ENCODE measurements at regions not wholly inside any gene's neighbourhood (a gene's known extent, or its start where the extent isn't known, plus 50 kb on each side); places are given as distances from the start of the nearest gene placed in this dataset.

DNA sequence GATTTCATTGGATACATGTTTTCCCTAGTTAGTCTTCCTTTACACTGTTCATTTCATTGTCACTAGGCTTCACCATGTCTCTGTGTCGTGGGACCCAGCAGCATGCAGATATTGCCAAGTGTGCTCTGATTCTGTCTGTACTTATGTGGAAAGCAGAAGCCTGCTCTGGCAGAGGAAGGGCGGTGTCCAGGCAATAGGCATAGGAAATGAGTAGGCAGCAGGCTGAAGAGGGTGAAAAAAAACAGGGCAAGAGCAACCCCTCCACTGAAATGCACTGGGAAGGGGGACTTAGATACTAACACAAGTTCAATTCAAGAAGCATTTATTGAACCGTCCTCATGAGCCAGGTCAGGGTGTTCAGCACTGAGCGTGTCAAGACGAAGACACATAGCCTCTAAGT, 85.2 kb upstream of the VAV3 start:
- DNase-seq: no peak

DNA sequence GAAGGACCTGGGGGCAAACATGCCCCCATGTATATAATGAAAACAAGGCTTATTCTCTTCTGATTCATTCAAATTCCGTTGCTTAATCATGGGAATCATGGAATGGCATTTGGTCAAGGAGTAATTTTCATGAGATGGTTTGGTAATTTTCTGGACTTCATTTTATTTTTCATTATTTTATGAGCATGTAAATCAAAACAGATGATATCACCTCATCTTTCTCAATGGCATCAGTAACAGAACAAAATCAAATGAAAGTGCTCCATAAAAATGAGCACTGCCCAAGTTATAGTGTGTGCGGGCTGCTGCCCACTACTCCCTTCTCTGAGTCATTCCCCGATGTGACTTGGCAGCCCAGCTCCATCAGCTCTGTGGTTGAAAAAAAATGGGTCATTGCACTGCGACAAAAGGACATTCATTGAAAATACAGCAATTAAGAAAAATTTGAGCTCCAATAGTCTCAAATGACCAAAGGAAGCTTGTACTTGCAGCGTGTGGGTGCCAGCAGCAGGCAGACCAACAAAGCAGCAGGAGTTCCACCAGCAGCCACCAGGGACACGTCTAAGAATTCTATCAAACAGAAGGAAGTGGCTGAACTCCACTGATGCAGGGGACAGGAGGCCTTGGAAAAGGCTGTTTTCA, 84.3 kb upstream of the VAV3 start:
- DNase-seq: peak; percentile 17

DNA sequence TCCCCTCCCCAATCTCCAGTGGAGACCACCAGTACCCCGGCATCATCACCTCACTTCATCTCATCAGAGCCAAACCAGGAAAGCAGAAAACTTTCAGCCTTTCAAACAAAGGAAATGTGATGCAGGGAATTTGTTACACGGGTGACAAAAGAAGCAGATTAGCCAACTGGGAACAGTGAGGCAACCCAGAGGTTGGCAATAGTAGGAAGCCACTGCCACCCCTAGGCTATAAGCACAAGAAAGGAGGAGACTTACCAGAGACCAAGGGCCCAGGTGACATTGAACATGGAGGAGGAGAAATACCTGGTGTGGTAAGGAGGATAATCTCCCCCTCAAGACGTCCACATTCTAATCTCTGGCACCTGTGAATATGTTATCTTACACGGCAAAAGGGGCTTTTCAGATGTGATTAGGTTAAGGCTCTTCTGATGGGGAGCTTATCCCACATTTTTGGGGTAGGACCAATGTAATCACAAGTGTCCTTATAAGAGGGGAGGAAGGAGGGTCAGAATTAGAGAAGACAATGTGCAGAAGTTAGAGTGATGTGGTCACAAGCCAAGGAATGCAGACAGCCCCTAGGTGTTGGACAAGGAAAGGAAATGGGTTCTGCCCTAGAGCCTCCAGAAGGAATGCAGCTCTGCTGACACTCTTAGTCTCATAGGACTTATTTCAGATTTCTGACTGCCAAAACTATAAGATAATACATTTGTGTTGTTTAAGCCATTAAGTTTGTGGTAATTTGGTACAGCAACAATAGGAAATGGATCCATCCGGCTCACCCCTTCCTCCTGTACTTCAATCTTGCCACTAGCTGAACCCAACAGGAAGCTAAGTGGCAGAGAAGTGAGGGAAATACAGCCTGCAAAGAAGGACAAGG, 83.6 kb upstream of the VAV3 start:
- DNase-seq: no peak

DNA sequence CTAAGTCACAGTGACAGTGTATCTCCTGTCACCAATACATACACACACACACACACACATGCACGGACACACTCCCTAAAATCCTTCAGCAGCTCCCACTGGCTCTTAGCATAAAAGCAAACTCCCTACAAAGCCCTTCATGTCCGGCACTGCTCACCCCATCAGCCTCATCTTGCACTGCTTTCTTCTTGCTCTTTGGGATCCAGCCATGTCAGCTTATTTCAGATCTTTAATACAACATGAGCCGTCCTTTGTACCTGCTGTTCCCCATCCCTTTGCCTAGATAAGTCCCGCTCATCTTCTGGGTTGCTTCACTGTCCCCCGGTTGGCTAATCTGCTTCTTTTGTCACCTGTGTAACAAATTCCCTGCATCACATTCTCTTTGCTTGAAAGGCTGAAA, 82.1 kb upstream of the VAV3 start:
- DNase-seq: no peak

DNA sequence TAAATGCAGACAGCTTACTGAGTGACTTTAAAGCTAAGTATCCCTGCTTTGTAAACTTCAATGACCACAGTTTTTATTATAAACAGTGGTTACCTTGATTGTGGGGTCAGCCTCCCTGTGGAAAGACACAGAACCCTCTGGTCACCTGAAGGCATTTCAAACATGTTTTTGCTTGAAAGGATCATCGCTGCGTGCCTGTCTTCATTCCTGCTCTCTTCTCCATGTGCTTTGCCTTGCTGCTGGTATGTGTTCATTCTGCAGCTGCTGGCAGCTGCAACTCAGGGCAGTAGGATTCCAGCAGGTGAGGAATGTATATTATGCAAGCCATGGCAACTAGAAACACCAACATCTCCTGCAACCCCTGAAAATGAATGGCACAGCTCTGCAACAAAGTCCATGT, 81.0 kb upstream of the VAV3 start:
- DNase-seq: no peak

DNA sequence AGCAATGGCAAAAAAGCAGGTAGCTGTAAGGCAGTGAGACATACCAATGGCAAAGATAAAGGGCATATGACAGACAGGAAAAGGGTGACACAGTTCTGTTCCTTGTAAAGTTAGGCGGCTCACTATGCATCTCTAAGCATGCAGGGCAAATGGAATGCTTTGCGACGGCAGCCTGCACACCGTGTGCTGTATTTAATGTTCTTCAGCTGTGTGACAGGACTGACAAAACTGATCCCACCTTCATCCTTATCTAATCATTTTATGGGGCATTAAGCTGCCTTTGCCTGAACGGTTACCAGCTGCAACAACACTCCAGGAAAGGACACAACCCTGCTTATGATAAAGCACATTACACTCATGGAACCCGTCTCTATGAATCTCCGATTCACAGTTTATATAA, 80.5 kb upstream of the VAV3 start:
- DNase-seq: no peak

DNA sequence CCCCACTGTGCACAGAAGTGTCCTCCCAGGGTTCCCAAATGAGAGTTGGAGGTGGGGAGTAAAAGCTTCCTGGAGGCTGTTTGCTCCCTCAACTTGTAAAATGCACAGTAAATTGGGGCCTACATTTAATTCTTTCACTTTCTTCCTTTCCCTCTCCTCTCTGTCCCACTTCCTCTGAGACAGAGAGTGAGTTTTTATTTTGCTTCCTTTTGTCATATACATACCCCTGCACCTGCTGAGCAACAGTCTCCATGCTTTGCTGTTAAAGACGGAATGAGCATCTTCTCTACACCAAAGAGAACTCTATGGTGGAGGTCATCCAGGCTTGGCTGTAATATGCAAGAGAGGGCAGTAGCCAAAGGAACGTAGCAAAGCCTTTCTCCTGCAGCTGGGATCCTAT, 79.3 kb upstream of the VAV3 start:
- no peak for DNase-seq

DNA sequence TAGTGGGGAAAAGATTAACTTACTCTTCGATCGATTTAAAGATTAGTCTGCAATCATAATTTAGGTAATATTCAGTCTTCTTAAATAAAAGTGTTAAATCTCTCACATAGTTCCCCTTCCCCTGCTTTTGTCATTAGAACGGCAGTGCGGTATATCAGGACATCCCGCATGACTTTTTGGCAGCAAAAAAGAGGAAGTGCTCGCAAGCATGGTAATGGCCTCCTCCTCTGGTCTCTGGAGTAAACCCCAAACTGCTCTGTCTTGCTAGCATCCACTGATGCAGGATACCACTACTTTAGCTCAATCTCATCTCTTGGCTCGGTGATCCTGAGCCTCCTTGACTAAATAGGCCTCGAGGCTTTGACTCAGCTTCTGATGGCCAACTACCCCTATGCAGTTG, 78.7 kb upstream of the VAV3 start:
- peak; percentile 75 for DNase-seq

DNA sequence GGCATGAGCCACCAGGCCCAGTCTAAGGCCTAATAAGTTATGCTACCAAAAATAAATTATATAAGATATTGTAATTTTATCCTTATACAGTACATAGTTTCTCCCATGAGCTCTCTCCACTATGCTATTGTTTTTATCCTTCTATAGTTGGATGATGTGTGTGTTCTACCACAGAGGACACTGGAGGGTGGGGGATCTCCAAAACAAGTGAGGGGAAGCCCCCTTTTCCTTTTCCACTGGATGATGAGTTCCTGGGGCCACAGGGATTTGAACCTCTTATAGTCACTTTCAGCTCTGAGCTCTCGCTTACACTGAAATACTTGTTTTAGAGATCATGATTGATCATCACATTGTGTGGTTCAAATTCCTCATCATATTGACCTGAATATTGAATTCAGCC, 77.6 kb upstream of the VAV3 start:
- no peak for DNase-seq

DNA sequence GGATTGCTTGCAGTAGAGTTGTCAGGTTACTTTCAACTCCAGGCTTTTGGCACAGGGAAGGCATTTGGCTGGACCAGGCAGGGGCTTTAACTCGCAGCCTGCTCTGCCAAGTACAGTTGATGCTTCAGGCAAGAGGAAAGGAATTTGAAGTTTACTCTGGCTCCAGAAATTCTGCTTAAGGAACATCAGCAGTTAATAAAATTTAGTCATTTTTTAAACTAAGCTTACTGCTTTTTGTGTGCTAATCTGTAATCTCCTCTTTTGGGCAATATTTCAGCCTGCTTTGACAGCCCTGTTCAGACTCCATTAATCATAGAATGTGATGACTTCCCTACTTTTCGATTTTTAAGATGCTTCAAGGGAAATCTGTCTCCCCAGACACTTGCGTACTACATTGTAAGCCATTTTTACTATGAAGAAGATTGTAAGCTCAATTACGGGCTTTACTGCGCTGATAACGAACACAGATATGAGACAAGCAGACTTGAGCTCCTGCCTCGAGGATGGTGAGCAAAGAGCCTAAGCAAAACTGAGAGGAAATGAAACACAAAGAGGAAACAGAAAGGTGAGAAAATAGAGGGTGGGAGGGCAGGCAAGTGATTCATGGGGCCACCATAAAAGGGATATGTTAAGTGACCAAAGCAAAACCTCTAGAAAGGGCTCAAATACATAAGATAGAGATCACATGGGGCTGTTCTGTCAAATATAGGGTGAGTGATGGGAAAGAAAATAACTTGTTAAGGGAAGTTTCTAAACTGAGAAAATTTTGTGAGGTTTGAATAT, 76.6 kb upstream of the VAV3 start:
- DNase-seq: no peak

DNA sequence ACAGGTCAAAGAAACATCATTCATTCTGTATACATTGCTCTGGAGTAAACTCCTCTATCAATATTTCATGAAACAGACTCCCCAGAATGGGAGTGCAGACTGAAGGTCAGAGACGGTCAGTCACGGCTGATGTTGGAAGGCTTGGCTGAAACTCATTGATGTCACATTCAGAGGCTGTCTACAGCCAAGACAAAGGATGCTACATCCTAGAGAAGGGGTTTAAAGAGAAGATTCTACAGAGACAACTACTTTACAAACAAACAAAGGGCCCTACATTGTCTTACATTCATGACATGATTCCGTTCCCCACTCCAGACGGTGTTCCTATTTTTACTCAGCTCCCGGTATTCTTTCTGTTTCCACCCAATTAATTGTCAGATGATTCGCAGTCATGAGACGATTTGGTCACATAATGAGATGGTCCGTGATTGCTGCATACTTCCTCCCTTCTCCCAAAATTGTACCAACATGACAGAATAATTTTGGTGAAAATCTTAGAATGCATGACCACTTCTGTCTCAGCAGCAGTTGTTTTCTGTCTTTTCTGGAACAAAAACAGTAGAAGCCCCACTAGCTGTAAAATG, 73.8 kb upstream of the VAV3 start:
- DNase-seq: no peak

DNA sequence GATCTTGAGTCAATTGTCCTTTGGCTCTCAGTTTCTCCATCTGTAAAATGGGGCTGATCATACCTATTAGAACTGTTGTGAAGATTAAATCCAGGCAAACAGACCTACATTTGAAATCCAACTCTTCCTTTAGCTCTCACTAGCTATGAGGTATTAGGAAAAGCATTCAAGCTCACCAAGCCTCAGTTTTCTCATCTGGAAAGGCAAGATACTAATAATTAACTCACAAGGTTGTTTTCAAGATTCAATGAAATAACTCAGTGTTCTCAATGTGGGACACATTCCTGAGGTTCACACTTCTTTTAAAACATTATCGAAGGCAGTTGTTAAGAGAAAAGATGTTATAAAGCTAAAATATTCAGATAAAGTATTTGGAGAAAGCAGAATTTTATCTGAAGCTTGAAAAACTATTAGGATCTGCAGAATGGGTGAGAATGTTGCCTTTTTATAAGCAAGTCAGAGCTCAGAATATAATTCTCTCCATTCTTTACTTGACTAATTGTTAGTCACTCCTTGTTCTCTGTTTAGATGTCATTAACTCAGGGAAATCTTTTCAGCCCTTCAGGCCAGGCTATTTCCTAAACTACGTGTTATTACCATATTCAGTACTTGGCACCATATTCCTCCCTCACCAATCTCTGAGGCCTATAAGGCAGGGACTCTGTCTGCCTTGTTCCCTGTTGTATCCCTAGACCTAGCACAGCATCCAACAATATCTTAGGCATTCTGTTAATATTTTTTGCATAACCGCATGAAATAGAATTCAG, 72.0 kb upstream of the VAV3 start:
- no peak for DNase-seq

DNA sequence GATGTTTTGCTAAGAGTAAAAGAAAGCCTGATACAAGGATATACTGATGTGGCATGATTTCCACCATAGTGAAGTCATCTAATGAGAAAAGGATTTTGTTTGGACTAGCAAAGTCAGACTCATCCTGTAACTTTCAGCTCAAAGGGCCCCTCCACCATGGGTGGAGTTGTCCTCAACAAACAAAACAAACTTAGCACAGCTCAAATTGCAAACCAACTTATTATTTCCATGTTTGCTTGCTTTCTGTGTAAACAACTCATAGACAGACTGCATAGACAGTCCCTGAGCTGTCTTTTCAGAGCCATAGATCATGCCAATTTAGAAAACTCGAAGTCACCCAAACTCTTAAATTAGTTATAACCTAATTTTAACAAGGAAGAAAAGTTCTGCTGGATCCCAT, 69.4 kb upstream of the VAV3 start:
- no peak for DNase-seq

DNA sequence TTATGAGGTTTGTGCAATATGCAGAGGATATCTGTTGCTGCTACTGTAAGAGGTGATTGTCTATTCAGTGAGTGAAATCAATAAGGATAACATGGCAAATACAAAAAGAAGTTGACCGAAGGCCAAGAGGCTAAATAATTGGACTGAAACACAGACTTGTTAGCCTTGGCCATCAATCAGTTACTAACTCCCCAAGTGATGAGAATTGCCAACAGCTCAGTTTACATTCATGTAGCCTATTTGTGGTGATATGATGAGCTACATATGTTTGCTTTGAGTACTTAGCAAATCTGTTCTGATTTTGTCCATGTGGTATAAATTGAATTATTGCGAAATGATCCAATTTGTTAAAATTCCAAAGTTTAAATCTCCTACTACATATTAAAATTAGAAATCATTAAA, 68.6 kb upstream of the VAV3 start:
- no peak for DNase-seq

DNA sequence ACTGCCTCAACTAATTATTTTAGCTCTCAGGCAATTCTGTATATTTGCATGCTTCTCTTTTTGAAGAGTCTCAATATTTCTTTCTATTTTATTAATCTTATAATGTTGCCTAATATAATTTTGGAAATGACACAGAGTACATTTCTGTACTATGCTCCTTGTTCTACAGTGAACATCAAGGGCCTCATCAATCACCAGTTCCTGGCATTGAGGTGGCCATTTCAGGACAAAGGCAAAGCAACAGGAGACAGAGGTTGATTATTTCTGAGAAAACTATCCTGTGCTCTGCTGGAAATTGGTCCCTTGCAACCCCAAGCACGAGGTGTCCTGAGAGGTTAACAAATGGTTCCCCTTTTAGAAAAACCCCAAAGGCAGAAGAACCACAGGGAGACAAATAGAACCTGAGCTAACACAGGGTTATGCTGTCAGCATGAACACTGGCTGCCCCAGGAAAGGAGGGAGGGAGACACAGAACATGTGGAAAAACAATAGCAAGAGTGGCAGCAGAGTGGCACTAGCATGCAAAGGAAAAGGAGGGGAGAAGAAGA, 63.9 kb upstream of the VAV3 start:
- DNase-seq: no peak

DNA sequence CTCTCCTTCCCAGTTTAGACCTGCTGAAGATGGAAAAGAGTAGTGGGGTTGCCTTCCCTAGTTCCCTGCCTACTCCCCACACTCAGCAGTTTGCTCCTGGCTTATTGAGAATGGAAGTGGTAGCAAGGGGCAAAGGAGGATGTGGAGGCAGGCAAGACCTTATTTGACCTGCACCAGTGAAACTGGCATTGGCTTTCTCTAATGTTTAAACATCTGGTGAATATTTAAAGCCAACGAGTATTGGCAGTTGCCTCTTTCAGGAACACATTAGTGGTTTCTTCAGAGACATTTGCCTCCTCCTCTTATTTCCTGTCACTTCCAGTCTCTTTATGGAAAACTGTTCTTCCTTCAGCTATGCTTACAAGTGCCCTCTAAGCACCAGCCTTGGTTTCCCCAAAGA, 62.4 kb upstream of the VAV3 start:
- DNase-seq: no peak

DNA sequence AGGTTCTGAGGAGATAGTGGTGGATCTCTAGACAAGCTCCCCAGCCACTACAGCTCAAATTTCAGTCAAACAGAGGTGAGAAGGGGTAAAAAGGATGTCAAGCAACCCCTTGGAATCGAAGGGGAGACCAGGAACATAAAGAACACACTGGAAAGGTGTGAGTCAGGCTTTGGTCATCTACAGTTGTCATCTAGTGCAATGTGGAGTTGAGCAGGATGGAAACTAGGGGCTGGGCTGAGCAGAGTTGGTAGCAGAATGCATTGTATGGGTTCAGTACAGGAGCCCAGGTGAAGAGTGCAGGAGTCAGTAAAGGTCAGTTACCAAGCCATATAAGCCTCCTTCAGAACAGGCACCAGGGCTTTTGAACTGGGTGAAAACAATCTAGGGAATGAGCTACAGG, 52.7 kb upstream of the VAV3 start:
- no peak for DNase-seq

DNA sequence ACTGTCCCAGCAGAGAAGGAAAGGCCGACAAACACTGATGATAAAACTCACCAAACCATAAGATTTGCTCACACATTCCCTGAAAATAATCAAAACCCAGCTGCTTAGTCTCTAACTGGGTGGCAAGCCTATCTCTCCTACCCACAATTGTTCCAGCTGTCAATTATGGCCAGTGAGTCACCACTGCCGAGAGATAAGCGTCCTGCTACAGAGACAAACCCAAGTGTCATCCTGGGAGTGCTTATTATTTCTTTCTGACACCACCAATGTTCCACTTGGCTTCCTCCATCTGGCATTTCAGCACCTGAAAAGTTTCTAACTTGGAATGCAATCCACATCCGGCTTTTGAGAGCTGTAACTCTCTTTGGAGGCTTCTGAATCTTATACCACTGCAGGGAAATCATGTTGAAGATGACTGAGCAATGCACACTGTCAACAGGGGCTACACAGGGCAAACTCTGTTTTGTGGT, 51.5 kb upstream of the VAV3 start:
- DNase-seq: peak; percentile 95

All from OCI-M1 (cell line).